HG03432 (cell line): ENCODE measurements at regions not wholly inside any gene's neighbourhood (a gene's known extent, or its start where the extent isn't known, plus 50 kb on each side); places are given as distances from the start of the nearest gene placed in this dataset.
"Not testable (repeated sequence)": the region's sequence is repeated elsewhere in the genome, so short reads cannot be mapped to it uniquely, and the experiment has no call there.

Experiments used
- ATAC-seq: cut with Tn5 transposase; IDR thresholded peaks from one replicate; pipeline ENCODE4 v1.9.1; 2021; ENCODE audit warnings: mild to moderate bottlenecking, moderate library complexity; ENCODE audit not compliant: unreplicated experiment

GRCh38 chr5:12204761-12205160 is 300.5 kb upstream of the CTNND2 start:
- ATAC-seq, result no peak

DNA sequence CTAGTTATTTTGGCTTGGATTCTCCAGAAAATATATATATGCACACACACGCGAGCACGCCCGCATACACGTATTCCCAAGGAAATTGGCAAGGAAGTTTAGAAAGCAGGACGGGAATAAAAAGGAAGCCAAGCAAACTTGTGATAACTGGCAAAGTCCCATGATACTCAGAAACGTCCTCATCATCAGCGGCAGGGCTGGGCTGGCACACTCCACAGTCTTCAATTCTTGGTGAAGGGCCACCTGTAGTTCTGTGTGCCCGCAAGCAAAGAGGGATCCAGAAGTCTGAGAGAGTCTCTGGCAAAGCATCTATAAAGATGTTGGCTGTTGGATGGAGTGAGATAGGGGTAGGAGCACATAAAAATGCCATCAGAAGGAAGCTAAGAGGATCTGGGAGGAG is 289.3 kb upstream of the CTNND2 start:
- no peak for ATAC-seq

- no peak for ATAC-seq
Observed at GRCh38 chr5:12183003-12183402, 278.8 kb upstream of the CTNND2 start.

DNA sequence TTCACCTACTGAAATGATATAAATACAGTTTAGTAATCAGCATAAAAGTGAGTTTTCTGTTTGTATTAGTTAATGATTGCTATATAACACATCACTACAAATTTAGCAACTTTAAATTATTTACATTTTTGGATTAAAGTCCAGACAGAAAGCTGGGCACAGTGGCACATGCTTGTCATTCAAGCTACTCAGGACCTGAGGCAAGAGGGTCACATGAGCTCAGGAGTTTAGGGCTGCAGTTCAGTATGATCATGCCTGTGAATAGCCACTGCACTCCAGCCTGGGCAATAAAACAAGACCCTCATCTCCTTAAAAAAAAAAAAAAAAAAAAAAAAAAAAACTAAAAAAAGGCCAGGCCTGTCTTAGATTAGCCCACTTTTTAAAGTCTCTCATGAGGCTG is 273.6 kb upstream of the CTNND2 start:
- no peak for ATAC-seq

- no peak for ATAC-seq
Observed at GRCh38 chr5:12177225-12177624, 273.0 kb upstream of the CTNND2 start.

DNA sequence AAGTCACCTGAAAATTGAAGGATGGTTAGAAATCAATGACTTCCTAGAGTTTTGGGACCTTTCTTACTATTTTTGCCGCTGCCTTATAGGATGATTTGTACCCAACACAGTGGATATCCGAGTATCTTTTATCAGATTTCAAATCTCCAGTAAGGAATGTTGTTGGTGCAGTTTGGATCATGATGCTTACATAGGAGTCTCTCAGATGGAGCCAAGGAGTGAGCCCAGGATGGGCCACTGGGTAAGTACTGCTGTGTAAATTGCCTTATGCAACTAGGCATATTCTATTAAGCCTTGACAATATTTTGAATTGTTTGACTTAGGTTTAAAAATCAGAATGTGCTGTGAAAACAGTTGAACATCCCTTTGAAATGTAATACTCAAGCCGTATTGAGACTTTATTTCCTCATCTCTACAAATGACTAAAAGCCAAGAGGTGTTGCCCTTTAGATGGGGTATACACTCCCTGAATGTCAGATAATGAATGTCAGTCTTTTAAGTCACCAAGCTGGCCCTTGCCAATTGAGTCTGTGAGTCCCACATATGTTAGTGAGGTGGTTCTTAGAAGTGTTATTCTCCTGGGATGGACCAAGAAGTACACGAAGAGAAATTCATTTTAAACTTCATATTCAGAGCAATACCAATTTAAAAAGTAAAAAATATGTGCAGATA is 271.8 kb upstream of the CTNND2 start:
- no peak for ATAC-seq

DNA sequence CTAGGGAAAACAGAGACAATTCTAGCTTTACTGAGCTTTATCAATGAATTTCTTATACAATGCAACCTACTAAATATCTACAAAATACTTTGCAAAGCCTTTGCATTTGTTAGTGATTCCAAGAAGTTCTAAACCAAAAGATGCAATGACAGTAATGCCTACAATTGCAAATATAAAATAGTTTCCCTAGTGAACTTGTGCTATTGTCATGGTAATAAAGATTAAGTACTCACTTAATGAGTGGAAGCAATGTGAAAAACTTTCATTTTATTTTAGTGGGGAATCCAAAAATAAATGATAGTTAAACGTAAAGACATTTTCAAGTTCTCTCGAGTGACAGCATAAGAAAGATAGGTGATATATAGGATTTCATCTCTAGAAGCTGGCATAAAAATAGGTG is 270.5 kb upstream of the CTNND2 start:
- ATAC-seq, result no peak

- no peak for ATAC-seq
Observed at GRCh38 chr5:12169536-12169935, 265.3 kb upstream of the CTNND2 start.

DNA sequence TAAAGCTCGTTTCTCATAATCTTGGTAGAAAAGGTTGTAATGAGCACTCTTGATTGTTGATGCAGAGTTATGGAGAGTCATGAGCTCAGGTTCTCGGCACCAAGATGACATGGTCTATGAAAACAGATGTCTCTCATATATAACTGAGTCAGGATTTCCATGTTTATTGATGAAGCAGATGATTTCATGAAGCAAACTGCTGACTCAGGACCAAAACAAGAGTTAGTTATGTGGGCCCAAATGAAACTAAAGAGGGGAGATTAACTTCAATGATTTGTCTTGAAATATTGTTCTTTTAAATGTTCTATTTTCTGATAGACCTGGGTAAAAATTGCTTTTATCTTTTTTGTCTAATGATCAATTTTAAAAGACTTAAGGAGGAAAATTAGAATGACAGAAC is 258.6 kb upstream of the CTNND2 start:
- ATAC-seq, result no peak

- ATAC-seq, result no peak
Observed at GRCh38 chr5:12147513-12147912, 243.3 kb upstream of the CTNND2 start.

GRCh38 chr5:12141496-12141895 is 237.2 kb upstream of the CTNND2 start:
- ATAC-seq, result no peak

DNA sequence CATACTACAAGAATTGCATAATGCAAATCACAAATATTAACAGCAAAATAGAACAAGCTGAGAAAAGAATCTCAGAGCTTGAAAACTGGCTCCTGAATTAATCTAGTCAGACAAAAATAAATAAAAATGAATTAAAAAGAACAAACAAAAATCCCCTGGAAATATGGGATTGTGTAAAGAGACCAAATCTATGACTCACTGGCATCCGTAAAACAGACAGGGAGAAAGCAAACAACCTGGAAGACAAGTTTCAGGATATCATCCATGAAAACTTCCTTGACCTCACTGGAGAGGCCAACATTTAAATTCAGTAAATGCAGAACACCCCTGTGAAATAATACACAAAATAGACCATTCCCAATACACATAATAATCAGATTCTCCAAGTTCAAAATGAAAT is 229.3 kb upstream of the CTNND2 start:
- no peak for ATAC-seq

- ATAC-seq, result not testable (repeated sequence)
Observed at GRCh38 chr5:12131020-12131419, 226.8 kb upstream of the CTNND2 start.

- no peak for ATAC-seq
Observed at GRCh38 chr5:12125895-12126294, 221.6 kb upstream of the CTNND2 start.

- no peak for ATAC-seq
Observed at GRCh38 chr5:12119657-12120056, 215.4 kb upstream of the CTNND2 start.

DNA sequence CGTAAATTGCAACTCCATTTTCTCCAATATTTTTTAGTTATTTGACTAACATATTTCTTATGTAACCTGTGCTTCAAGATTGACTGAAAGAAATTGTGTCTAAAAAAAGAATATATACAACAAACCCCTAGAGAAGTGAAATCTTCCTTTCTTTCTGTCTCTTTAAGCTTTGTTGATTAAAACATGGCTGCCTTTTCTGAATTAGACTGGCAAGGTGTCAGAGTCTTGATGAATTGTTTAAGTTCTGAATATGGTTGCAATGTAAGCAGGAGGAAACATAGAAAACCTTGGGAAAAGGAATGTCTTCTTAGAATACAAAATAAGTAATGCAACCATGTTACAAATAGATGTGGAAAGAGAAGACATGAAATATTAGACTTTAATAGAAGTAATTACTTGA is 209.8 kb upstream of the CTNND2 start:
- no peak for ATAC-seq

DNA sequence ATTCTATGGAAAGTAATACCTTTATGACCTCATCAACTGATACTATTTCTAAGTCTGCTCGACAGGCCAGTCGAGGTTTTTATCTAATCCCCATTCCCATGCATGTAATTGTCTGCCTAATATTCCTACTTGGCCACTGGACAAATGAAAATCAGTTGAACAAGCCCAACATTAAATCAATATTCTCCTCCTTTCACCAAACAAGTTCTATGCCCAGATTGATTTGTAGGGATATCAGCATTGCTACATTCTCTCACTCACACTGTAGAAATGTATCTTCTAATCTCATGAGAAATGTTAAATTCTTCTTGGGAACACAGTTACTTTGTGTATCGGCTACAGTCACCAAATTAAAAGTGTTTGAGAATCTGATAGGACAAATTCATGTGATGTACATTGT is 208.8 kb upstream of the CTNND2 start:
- no peak for ATAC-seq

DNA sequence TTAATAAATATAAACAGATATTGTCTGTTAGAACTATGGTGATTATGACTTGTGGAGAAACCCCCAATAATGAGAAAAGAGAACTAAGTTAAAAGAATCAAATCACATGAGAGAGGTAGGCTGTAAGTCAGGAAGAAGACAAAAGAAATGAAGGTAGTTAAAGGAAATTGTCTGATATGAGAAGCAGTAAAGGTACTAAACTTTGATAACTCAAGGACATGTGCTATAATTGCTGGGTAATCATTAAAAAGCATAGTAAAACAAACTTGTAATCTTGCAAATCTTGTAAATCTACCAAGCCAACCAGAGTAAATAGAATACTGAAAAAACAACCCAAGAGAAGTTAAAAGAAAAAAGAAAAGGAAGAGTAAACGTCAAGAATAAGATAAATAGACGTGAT is 207.0 kb upstream of the CTNND2 start:
- ATAC-seq, result no peak

DNA sequence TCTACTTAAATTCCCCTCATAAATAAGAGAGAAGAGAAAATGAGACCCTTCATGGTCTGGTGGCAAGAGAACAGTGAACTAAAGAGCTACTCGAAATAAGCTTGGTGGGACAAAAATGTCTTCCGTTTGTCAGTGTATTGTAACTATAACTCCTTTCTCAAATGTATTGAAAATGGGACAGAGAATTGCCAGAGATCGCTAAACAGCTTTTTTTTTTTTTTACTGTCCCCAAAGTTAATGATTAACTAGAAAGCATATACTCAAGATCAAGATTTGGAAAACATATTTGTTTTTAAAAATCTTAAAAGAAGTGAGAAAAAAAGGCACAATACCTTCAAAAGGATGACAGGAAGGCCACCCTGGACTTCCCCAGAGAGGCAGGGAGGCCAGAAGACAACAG is 206.4 kb upstream of the CTNND2 start:
- ATAC-seq, result no peak

- ATAC-seq, result no peak
Observed at GRCh38 chr5:12109075-12109688, 204.9 kb upstream of the CTNND2 start.

GRCh38 chr5:12102151-12102550 is 197.9 kb upstream of the CTNND2 start:
- ATAC-seq, result no peak

GRCh38 chr5:12100542-12100941 is 196.3 kb upstream of the CTNND2 start:
- no peak for ATAC-seq

GRCh38 chr5:12099296-12099695 is 195.1 kb upstream of the CTNND2 start:
- no peak for ATAC-seq
